GM19397 (cell line): ENCODE measurements at regions not wholly inside any gene's neighbourhood (a gene's known extent, or its start where the extent isn't known, plus 50 kb on each side); places are given as distances from the start of the nearest gene placed in this dataset.
"Not testable (repeated sequence)": the region's sequence is repeated elsewhere in the genome, so short reads cannot be mapped to it uniquely, and the experiment has no call there.

ENCODE experiments used
- ATAC-seq: cut with Tn5 transposase; IDR thresholded peaks from one replicate; pipeline ENCODE4 v1.9.1; 2021; ENCODE audit warnings: mild to moderate bottlenecking, moderate library complexity; ENCODE audit not compliant: unreplicated experiment

DNA sequence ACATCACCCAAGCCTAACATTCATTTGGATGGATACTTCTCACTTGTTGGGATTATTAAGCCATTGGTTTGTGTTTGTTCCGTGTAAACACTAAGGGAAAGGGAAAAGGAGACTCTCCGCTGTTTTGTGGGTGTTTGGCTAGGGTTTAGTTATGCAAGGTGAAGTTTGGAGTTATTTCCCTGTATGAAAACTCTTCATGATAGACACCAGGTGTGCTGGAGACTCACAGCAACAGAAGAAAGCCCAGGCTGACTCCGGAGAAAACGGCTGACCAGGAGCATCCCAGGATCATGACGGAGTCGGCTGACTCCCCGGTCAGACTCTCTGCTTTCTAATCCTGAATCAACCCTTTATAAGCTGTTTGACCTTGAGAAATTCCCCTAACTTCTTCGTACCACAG is 94.1 kb upstream of the KLF6 start:
- no peak for ATAC-seq

GRCh38 chr10:3877211-3878000 is 92.4 kb upstream of the KLF6 start:
- ATAC-seq: no peak

- ATAC-seq: no peak
Measured at GRCh38 chr10:3876350-3876962, 91.4 kb upstream of the KLF6 start.

DNA sequence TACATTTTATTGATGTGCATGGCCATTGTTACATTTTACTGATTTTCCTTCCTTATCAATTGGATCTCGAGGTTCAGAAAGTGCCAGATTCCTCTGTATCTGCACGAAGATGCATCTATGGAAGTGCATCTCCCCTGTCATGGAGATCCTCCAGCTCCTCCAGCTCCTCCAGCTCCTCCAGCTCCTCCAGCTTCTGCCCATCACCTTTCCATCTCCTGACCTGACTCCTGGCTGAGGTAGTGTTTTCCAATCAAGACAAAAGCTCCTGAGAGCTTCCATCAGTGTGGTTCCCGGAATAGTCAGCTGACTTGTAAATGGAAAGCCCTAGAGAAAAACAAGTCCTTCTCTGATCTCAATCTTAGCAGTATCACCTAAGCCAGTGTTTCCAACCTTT is 90.8 kb upstream of the KLF6 start:
- no peak for ATAC-seq

- ATAC-seq: peak; percentile 57
Measured at GRCh38 chr10:3874990-3875841, 90.2 kb upstream of the KLF6 start.

DNA sequence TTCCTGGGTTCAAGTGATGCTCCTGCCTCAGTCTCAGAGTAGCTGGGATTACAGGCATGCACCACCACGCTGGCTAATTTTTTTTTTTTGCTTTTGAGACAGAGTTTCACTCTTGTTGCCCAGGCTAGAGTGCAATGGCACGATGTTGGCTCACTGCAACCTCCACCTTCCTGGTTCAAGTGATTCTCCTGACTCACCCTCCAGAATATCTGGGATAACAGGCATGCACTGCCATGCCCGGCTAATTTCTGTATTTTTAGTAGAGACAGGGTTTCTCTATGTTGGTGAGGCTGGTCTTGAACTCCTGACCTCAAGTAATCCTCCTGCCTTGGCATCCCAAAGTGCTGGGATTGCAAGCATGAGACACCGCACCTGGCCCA is 89.6 kb upstream of the KLF6 start:
- not testable (repeated sequence) for ATAC-seq

- peak; percentile 45 for ATAC-seq
Measured at GRCh38 chr10:3873728-3874461, 88.9 kb upstream of the KLF6 start.

DNA sequence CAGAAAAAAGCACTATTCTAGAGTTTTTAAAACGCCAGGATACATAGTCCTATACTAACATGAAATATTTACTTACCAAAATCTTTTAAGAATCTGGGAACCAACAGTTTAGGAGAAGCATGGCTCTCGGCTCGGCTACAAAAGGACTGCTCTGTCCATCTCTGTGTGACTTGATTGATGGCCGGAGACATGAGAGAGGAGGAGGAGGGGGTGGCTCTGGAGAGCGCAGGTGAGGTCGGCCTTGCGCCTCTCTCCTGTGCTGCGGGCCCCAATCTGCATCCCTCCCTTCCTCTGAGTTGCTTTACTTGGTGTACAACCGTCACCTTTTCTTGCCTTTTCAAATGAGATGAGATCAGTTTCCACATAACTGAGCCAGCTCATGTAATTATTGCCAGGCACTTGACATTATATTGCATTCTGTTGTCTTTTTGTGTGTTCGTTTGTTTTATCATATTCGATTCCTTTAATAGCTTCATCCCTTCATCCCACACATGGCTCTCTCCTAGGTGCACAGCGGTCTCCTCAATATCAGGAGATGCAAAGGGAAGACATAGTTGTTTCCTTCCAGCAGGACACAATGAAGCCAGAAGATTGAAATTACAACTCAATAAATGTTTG is 87.8 kb upstream of the KLF6 start:
- no peak for ATAC-seq

- no peak for ATAC-seq
Measured at GRCh38 chr10:3871424-3871996, 86.5 kb upstream of the KLF6 start.

DNA sequence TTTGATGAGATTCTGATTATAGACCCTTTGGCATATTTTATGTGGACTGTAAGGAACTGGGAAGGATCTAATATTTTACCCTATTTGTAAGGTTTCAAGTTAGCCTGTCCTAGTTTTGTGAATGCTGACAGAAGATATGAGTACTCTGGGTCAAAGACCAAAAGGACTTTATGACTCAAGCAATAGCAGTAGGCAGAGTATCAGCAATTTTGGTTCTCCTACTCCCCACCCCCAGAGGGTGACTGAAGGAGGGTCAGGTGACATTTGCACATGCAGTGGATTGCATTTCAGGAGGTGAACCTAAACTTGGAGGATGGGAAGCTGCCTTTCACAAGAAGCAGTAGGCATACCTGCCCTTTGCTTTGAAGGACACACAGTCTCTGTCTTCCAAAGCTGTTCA is 84.0 kb upstream of the KLF6 start:
- ATAC-seq: no peak

DNA sequence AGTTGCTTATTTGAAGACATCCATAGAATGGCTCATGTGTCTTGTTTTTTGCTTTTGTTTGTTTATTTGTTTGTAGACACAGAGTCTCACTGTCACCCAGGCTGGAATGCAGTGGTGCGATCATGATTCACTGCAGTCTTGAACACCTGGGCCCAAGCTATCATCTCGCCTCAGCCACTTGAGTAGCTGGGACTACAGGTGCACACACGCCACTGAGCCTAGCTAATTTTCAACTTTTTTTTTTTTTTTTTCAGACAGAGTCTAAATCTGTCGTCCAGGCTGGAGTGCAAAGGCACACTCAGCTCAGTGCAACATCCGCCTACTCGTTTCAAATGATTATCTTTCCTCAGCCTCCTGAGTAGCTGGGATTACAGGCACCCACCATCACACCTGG is 83.3 kb upstream of the KLF6 start:
- ATAC-seq: peak; percentile 38

DNA sequence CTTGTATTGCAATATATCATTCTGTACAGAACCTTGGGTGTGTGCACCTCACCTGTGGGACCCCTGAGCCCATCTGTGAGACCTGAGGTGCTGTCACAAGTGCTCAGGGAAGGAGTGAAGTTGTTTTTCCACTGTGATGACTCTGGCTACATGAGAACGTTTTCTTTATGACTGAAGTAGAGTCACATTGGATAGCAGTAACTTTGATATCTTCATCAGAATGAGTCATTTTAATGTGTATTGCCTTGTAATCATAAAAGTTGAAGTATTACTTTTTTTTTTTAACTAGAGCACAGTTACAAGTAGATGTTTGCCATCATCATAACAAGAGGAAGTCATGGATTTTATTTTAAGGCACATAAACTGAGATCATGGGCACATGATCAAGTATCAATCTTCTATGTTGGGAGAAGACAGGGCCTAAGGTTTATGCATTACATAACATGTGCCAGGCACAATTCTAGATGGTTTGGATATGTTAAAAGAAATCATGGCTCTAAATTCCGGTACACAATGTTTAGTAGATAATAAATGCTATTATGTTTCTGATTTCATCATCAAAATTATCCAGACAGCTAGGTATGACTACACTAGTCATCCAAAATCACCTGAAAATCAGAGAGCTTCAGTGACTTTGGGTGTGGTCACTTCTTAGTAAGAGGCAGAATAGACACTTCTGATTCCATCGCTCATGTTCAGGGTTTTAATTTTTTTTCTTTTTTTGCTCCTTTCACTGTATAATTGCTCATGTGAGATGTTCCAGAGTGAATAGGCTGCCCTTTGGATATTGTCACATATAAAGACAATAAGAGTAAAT is 82.7 kb upstream of the KLF6 start:
- no peak for ATAC-seq

- ATAC-seq: no peak
Measured at GRCh38 chr10:3866332-3866731, 81.3 kb upstream of the KLF6 start.

DNA sequence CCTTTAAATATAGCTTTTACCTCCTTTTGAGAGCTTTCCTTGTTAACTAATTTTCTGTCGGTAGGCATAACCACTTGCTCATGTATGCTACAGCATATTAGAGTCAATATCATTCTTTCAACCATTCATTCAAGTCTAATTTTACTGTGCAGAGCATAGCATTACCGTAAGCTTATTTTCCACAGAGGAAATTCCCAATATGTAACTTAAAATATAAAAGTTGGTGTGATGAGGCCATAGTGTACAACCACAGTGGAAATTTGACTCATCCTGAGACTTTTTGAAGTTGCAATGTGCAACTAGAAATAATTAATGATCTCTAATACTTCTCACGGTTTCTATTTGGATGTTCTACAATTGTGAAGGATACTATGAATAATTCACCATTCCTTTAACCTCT is 80.6 kb upstream of the KLF6 start:
- no peak for ATAC-seq

DNA sequence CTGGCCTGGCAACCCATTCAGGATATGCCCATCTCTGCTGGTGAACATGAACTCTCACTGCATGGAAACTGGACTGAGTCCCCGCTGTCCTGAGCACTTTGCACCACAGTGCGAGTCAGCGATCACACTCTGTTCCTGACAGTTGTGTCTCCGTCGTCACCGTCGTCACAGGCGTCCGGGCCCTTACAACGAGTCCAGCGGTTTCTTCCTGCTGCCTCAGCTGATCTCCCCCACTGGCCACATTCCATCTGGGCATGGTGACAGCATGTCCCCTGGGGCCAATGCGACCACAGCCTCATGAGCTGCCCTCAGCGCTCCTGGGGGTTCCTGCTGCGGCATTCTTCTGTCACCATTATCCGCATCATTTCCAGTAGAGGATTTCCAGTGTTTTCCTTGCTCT is 76.8 kb upstream of the KLF6 start:
- ATAC-seq: no peak

DNA sequence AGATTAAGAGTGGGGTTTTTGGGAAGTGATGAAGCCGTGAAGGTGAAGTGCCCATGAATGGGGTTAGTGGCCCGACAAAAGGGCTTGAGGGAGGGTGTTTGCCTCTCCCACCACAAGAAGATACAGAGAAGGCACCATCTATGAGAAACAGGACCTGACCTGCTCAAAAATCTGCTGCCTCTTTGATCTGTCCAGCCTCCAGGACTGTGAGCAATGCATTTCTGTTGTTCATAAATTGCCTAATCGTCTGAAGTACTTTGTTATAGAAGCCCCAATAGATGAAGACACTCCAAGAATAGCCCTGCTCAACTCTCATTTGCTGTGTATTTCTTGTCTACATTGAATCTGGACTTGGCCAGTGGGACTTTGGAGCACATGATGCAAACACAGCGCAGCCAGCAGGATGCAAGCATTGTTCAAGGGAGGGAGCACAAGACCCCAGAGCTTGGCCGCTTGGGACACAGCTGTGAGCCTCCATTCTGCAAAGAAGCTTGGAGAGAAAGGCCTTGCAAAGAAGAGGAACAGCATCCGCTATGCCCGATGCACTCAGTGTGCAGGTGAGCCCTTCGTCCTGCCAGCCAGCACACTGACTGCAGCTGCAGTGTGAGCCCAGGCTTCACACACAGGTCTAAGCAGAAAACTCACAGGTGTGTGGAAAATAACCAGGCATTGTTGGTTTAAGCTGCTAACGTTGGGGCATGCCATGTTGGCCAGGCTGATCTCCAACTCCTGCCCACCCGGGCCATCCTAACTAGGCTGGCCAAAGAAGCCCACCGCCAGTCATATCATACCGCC is 73.2 kb upstream of the KLF6 start:
- ATAC-seq: no peak

GRCh38 chr10:3857318-3857717 is 72.3 kb upstream of the KLF6 start:
- ATAC-seq: no peak

GRCh38 chr10:3856593-3856992 is 71.6 kb upstream of the KLF6 start:
- ATAC-seq: no peak
